H1 (cell line): ENCODE measurements at regions not wholly inside any gene's neighbourhood (a gene's known extent, or its start where the extent isn't known, plus 50 kb on each side); places are given as distances from the start of the nearest gene placed in this dataset.

Experiments
- NANOG ChIP-seq: IDR thresholded peaks from 2 replicates; pipeline ENCODE4 v1.6.1; 2011; ENCODE audit warnings: low read length, low read depth, mild to moderate bottlenecking, inconsistent platforms; ENCODE audit not compliant: insufficient read depth, poor library complexity, severe bottlenecking
- RNF2 ChIP-seq: fragments of 200-900, 300-1000 bp; sonication (generic); IDR thresholded peaks from 2 replicates; pipeline ENCODE4 v1.7.1; 2016; ENCODE audit warnings: borderline replicate concordance, low read depth, mild to moderate bottlenecking, antibody characterized with exemption, low read length; ENCODE audit not compliant: poor library complexity, severe bottlenecking; ENCODE audit errors: missing control alignments
- RXRA ChIP-seq: IDR thresholded peaks from 2 replicates; pipeline ENCODE4 v1.6.1; 2011; ENCODE audit warnings: low read depth, mild to moderate bottlenecking, low read length, moderate library complexity; ENCODE audit not compliant: insufficient read depth
- SAP30 ChIP-seq: fragments of 300-600 bp; sonication (generic); IDR thresholded peaks from 2 replicates; pipeline ENCODE4 v1.7.1; 2012; ENCODE audit warnings: low read length, moderate library complexity, mild to moderate bottlenecking, inconsistent platforms; ENCODE audit not compliant: insufficient read depth, insufficient replicate concordance
- SUZ12 ChIP-seq: fragments of 200-600 bp; sonication (generic); IDR thresholded peaks from 2 replicates; pipeline ENCODE4 v1.6.1; 2012; ENCODE audit warnings: mild to moderate bottlenecking, inconsistent platforms, low read length, moderate library complexity, mixed read lengths

- TF ChIP-seq SAP30: no peak
- no peak for TF ChIP-seq RXRA
- no peak for TF ChIP-seq SUZ12
- no peak for TF ChIP-seq RNF2
- TF ChIP-seq NANOG: no peak
- TF ChIP-seq, all 59 proteins: peak for 0
These were observed 186.9 kb downstream of the EMP1 start (continued) for GRCh38 chr12:13383379-13383778.
